Panc1 (cell line): ENCODE measurements at regions not wholly inside any gene's neighbourhood (a gene's known extent, or its start where the extent isn't known, plus 50 kb on each side); places are given as distances from the start of the nearest gene placed in this dataset.

Source experiments
- POLR2AphosphoS5 ChIP-seq: IDR thresholded peaks from 2 replicates; pipeline ENCODE4 v1.6.1; 2012; ENCODE audit warnings: mild to moderate bottlenecking, low read depth, low read length, moderate library complexity
- SIN3A ChIP-seq: IDR thresholded peaks from 2 replicates; pipeline ENCODE4 v1.6.1; 2012; ENCODE audit warnings: low read depth, mild to moderate bottlenecking, low read length, moderate library complexity, borderline replicate concordance; ENCODE audit not compliant: insufficient read depth
- TCF7L2 ChIP-seq: IDR thresholded peaks from 2 replicates; pipeline ENCODE4 v1.6.1; 2011; ENCODE audit warnings: mild to moderate bottlenecking, low read depth, low read length, inconsistent platforms
- TF ChIP-seq, protein P1 (sequence below): fragments of 450-650 bp; IDR thresholded peaks from 2 replicates; pipeline ENCODE4 v1.5.1; 2017; ENCODE audit warnings: mild to moderate bottlenecking
- TF ChIP-seq, protein P2 (sequence below), 2 experiments: IDR thresholded peaks; 2 replicates each; pipeline ENCODE4 v1.6.1; 2011 to 2012; ENCODE audit warnings: low read depth in 2 of 2, control low read depth in 1 of 2, low read length in 1 of 2, mild to moderate bottlenecking in 1 of 2, moderate library complexity in 1 of 2; ENCODE audit not compliant: insufficient read depth in 1 of 2

DNA sequence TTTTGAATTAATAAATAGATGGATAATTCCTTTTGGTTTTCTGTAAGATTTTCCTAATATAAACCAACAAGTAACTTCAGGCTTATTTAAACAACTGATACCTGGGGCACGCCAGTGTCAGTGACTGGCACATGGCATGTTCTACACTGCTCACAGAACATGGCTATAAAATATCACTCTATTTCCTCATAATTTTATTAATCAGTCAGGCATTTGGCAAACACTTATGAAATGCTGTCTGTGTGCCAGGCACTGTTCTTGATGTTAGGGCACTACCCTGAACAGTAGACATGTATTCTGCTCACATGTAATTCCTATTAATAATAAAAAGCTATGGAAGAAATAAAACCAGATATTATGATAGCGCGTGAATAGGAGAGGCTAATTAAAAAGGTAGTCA, 661.0 kb downstream of the DTWD2 start:
- TF ChIP-seq, protein P1, sequence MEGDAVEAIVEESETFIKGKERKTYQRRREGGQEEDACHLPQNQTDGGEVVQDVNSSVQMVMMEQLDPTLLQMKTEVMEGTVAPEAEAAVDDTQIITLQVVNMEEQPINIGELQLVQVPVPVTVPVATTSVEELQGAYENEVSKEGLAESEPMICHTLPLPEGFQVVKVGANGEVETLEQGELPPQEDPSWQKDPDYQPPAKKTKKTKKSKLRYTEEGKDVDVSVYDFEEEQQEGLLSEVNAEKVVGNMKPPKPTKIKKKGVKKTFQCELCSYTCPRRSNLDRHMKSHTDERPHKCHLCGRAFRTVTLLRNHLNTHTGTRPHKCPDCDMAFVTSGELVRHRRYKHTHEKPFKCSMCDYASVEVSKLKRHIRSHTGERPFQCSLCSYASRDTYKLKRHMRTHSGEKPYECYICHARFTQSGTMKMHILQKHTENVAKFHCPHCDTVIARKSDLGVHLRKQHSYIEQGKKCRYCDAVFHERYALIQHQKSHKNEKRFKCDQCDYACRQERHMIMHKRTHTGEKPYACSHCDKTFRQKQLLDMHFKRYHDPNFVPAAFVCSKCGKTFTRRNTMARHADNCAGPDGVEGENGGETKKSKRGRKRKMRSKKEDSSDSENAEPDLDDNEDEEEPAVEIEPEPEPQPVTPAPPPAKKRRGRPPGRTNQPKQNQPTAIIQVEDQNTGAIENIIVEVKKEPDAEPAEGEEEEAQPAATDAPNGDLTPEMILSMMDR: no peak
- no peak for TF ChIP-seq SIN3A
- TF ChIP-seq, protein P2, sequence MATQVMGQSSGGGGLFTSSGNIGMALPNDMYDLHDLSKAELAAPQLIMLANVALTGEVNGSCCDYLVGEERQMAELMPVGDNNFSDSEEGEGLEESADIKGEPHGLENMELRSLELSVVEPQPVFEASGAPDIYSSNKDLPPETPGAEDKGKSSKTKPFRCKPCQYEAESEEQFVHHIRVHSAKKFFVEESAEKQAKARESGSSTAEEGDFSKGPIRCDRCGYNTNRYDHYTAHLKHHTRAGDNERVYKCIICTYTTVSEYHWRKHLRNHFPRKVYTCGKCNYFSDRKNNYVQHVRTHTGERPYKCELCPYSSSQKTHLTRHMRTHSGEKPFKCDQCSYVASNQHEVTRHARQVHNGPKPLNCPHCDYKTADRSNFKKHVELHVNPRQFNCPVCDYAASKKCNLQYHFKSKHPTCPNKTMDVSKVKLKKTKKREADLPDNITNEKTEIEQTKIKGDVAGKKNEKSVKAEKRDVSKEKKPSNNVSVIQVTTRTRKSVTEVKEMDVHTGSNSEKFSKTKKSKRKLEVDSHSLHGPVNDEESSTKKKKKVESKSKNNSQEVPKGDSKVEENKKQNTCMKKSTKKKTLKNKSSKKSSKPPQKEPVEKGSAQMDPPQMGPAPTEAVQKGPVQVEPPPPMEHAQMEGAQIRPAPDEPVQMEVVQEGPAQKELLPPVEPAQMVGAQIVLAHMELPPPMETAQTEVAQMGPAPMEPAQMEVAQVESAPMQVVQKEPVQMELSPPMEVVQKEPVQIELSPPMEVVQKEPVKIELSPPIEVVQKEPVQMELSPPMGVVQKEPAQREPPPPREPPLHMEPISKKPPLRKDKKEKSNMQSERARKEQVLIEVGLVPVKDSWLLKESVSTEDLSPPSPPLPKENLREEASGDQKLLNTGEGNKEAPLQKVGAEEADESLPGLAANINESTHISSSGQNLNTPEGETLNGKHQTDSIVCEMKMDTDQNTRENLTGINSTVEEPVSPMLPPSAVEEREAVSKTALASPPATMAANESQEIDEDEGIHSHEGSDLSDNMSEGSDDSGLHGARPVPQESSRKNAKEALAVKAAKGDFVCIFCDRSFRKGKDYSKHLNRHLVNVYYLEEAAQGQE (IDR thresholded peaks at IDR 0.05; ENCODE audit: insufficient read depth in 1 of 2, low read depth in 2 of 2, low read length in 1 of 2): no peak
- no peak for TF ChIP-seq TCF7L2
- no peak for TF ChIP-seq POLR2AphosphoS5
